Neural progenitor cell (in vitro differentiated cells): ENCODE measurements at regions not wholly inside any gene's neighbourhood (a gene's known extent, or its start where the extent isn't known, plus 50 kb on each side); places are given as distances from the start of the nearest gene placed in this dataset.
"Not testable (repeated sequence)": the region's sequence is repeated elsewhere in the genome, so short reads cannot be mapped to it uniquely, and the experiment has no call there.

Experiments used
- DNase-seq: peaks from one replicate; pipeline ENCODE4 v3.0.0-alpha.2; 2016; ENCODE audit warnings: low spot score
- H2AFZ ChIP-seq: fragments of 200-600 bp; sonication (generic); replicated peaks from 2 replicates; pipeline ENCODE4 v1.6.1; 2016; ENCODE audit warnings: antibody characterized with exemption
- H3F3A ChIP-seq: fragments of 200-600 bp; sonication (generic); 2 replicates; pipeline ENCODE4 v1.6.1; 2016; ENCODE audit warnings: antibody characterized with exemption, low read depth
- H3K27ac ChIP-seq: fragments of 200-600 bp; sonication (generic); 2 replicates; pipeline ENCODE4 v1.5.1; 2016; ENCODE audit warnings: mild to moderate bottlenecking
- H3K27me3 ChIP-seq: fragments of 200-600 bp; sonication (generic); 2 replicates; pipeline ENCODE4 v1.6.1; 2016; ENCODE audit warnings: mild to moderate bottlenecking, moderate library complexity
- H3K36me3 ChIP-seq: fragments of 200-600 bp; sonication (generic); 2 replicates; pipeline ENCODE4 v1.5.1; 2016
- H3K4me1 ChIP-seq: fragments of 200-600 bp; sonication (generic); 2 replicates; pipeline ENCODE4 v1.6.1; 2016; ENCODE audit warnings: mixed run types
- H3K4me2 ChIP-seq: fragments of 200-600 bp; sonication (generic); 2 replicates; pipeline ENCODE4 v1.6.1; 2016
- H3K4me3 ChIP-seq: fragments of 200-600 bp; sonication (generic); 2 replicates; pipeline ENCODE4 v1.5.1; 2016
- H3K79me2 ChIP-seq: fragments of 200-600 bp; sonication (generic); 2 replicates; pipeline ENCODE4 v1.6.1; 2016; ENCODE audit warnings: low read depth
- H3K9ac ChIP-seq: fragments of 200-600 bp; sonication (generic); 2 replicates; pipeline ENCODE4 v1.6.1; 2016
- H3K9me3 ChIP-seq: fragments of 200-600 bp; sonication (generic); 2 replicates; pipeline ENCODE4 v1.5.1; 2016; ENCODE audit warnings: low read depth
- H4K20me1 ChIP-seq: fragments of 200-600 bp; sonication (generic); 2 replicates; pipeline ENCODE4 v1.6.1; 2016; ENCODE audit warnings: low read depth
- H3K27ac Mint-ChIP-seq: 3 replicates; pipeline ENCODE4 v1.8.0; 2021; ENCODE audit warnings: mixed read lengths
- H3K27me3 Mint-ChIP-seq: 2 replicates; pipeline ENCODE4 v1.8.0; 2022; ENCODE audit warnings: low read depth, mild to moderate bottlenecking, inconsistent platforms, moderate library complexity, mixed read lengths; ENCODE audit not compliant: insufficient read depth
- H3K36me3 Mint-ChIP-seq: 3 replicates; pipeline ENCODE4 v1.8.0; 2021; ENCODE audit warnings: mixed read lengths
- H3K4me1 Mint-ChIP-seq: 3 replicates; pipeline ENCODE4 v1.8.0; 2021; ENCODE audit warnings: mixed read lengths
- H3K4me3 Mint-ChIP-seq: 3 replicates; pipeline ENCODE4 v1.8.0; 2021; ENCODE audit warnings: mild to moderate bottlenecking, moderate library complexity, mixed read lengths
- H3K9me3 Mint-ChIP-seq: 3 replicates; pipeline ENCODE4 v1.8.0; 2020; ENCODE audit warnings: mixed read lengths
- CTCF ChIP-seq: fragments of 200-600 bp; sonication (generic); IDR thresholded peaks from 2 replicates; pipeline ENCODE4 v1.5.1; 2017; ENCODE audit warnings: antibody characterized with exemption, mild to moderate bottlenecking
- EZH2 ChIP-seq: fragments of 200-600 bp; sonication (generic); IDR thresholded peaks from 2 replicates; pipeline ENCODE4 v1.6.1; 2017; ENCODE audit warnings: antibody characterized with exemption, mild to moderate bottlenecking, moderate library complexity
- EZH2phosphoT487 ChIP-seq: fragments of 200-600 bp; sonication (generic); IDR thresholded peaks from 2 replicates; pipeline ENCODE4 v1.6.1; 2017; ENCODE audit warnings: antibody characterized with exemption

- TF ChIP-seq EZH2phosphoT487 (no peak), EZH2 (no peak), CTCF (no peak)
Measured at GRCh38 chr2:75892490-75892889, 181.8 kb upstream of the GCFC2 start.

DNA sequence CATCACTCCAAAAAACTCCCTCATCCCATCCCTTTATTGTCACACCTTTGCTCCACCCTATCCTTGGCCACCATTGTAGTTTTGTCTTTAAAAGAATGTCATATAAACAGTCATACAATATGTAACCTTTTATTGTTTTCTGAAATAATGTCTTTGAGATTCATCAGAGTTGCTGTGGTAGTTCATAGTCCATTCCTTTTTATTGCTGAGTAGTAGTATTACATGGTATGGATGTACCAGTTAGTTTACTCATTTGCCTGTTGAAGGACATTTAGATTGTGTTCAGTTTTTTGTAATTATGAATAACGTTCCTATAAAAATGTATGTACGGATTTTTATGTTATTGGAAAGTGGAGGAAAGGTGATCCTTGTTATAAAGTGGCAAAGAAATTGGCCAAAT is 171.8 kb upstream of the GCFC2 start:
- DNase-seq, result no peak
- no peak overlapping the region for H3K4me3 Mint-ChIP-seq

More at GRCh38 chr2:75892490-75892889, 181.8 kb upstream of the GCFC2 start:
- Mint-ChIP-seq H3K36me3 (no peaks in the 10 kb centered on the region), H3K27ac (no peak overlapping the region), H3K4me3 (no peak overlapping the region), H3K27me3 (no peaks in the 10 kb centered on the region), H3K9me3 (peaks cover 2% of the 10 kb centered on the region), H3K4me1 (peaks cover 5% of the 10 kb centered on the region)
- Histone ChIP-seq H3K9ac (no peak overlapping the region), H3K9me3 (no peaks in the 10 kb centered on the region), H3K79me2 (no peaks in the 10 kb centered on the region), H3K4me2 (no peak overlapping the region), H3K27me3 (no peaks in the 10 kb centered on the region), H3F3A (no peaks in the 10 kb centered on the region), H3K4me3 (no peak overlapping the region), H3K27ac (no peak overlapping the region), H4K20me1 (no peaks in the 10 kb centered on the region), H3K36me3 (no peaks in the 10 kb centered on the region), H3K4me1 (no peaks in the 10 kb centered on the region), H2AFZ (no peak overlapping the region)
- DNase-seq, result no peak

DNA sequence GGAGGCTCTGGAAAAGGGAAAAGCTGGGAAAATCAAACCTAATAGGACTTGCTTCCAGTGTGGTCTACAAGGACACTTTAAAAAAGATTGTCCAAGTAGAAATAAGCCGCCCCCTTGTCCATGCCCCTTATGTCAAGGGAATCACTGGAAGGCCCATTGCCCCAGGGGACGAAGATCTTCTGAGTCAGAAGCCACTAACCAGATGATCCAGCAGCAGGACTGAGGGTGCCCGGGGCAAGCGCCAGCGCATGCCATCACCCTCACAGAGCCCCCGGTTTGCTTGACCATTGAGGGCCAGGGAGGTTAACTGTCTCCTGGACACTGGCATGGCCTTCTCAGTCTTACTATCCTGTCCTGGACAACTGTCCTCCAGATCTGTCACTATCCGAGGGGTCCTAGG is 164.9 kb upstream of the GCFC2 start:
- H3K36me3 Mint-ChIP-seq, H3K27me3 Mint-ChIP-seq, H3K79me2 ChIP-seq: not testable (repeated sequence)

More for the DNA sequence above, 171.8 kb upstream of the GCFC2 start:
- no peaks in the 10 kb centered on the region for H3K79me2 ChIP-seq
- TF ChIP-seq EZH2phosphoT487 (no peak), EZH2 (no peak), CTCF (no peak)
- H3K9me3 ChIP-seq, result no peaks in the 10 kb centered on the region
- H4K20me1 ChIP-seq, result no peaks in the 10 kb centered on the region
- Mint-ChIP-seq H3K27ac (no peak overlapping the region), H3K9me3 (no peaks in the 10 kb centered on the region), H3K4me1 (no peaks in the 10 kb centered on the region), H3K36me3 (no peaks in the 10 kb centered on the region), H3K27me3 (peaks cover 4% of the 10 kb centered on the region)
- H3K4me2 ChIP-seq, result no peak overlapping the region
- H2AFZ ChIP-seq, result no peak overlapping the region
- no peak overlapping the region for H3K4me3 ChIP-seq
- H3F3A ChIP-seq, result no peaks in the 10 kb centered on the region
- no peak overlapping the region for H3K27ac ChIP-seq
- H3K27me3 ChIP-seq, result no peaks in the 10 kb centered on the region
- no peaks in the 10 kb centered on the region for H3K36me3 ChIP-seq
- H3K4me1 ChIP-seq, result no peaks in the 10 kb centered on the region
- no peak overlapping the region for H3K9ac ChIP-seq

GRCh38 chr2:75871762-75872614 is 161.3 kb upstream of the GCFC2 start:
- not testable (repeated sequence) for H3K27ac Mint-ChIP-seq, H3K4me1 Mint-ChIP-seq, H3K9me3 ChIP-seq, DNase-seq, H3K4me3 ChIP-seq, H3K4me3 Mint-ChIP-seq, H3K4me2 ChIP-seq, H3K9ac ChIP-seq, H4K20me1 ChIP-seq, H3K36me3 ChIP-seq, H3K36me3 Mint-ChIP-seq, H3K79me2 ChIP-seq, H2AFZ ChIP-seq, H3K27ac ChIP-seq, H3K27me3 Mint-ChIP-seq, H3K27me3 ChIP-seq, H3K9me3 Mint-ChIP-seq
- Histone ChIP-seq H3F3A (peaks cover 14% of the 10 kb centered on the region), H3K4me1 (peaks cover 16% of the 10 kb centered on the region)

More for the DNA sequence above, 164.9 kb upstream of the GCFC2 start:
- not testable (repeated sequence) for H3K4me2 ChIP-seq, H3K4me3 ChIP-seq, H2AFZ ChIP-seq, H3F3A ChIP-seq, H3K36me3 ChIP-seq, H4K20me1 ChIP-seq, H3K27ac ChIP-seq, H3K9me3 Mint-ChIP-seq, DNase-seq, H3K9me3 ChIP-seq, H3K9ac ChIP-seq, H3K4me3 Mint-ChIP-seq, H3K4me1 Mint-ChIP-seq, H3K27ac Mint-ChIP-seq, H3K4me1 ChIP-seq, H3K27me3 ChIP-seq
